ENCODE measurements at regions not wholly inside any gene's neighbourhood (a gene's known extent, or its start where the extent isn't known, plus 50 kb on each side); places are given as distances from the start of the nearest gene placed in this dataset.

DNA sequence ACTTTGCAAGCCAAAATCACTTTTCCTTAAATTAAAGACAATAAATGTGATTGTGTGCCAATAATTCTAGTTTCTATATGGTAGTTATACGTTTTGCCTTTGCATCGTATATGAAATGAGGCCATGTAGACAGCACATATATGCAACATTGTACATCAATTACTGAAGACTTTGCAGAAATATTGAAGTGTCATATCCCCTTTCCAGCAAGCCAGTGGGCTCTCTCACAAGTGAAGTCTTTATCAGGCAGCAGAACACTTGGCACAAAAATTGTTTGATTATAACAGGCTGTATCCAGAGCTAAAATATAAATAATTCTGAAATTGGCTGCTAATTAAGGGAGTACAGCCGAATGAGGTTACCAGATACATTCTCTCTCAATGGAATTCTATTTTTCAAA is 588.6 kb upstream of the SEMA3D start:
- no peak for DNase-seq

GRCh38 chr7:85774986-85775385 is 588.1 kb upstream of the SEMA3D start:
- DNase-seq: no peak

DNA sequence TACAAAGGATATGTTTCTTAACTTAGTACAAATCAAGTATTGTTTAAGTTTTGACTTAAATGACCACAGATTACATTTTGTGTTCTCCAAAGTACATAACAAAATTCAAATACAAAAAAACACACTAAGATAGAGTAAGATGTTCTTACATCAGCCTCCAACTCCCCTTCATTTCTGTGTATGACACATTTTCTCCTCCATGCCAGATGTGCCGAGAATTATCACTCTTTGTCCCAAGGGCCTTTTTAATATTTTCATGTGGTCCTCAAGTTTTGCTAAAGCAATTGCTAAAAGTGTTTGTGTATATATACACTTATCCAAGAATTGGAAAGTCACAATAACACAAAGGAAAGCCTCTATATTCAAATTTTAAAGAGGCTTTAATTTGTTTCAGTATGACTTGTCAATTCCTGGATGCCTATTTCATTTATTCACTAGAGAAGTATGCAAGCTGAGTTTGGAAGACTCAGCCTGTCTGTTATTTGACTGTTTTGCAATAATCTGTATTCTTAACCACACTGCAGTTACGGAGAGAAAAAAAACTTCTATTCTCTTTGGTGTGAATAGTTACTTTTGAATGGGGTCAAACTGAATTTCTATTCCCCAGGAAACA is 586.4 kb upstream of the SEMA3D start:
- DNase-seq: no peak

DNA sequence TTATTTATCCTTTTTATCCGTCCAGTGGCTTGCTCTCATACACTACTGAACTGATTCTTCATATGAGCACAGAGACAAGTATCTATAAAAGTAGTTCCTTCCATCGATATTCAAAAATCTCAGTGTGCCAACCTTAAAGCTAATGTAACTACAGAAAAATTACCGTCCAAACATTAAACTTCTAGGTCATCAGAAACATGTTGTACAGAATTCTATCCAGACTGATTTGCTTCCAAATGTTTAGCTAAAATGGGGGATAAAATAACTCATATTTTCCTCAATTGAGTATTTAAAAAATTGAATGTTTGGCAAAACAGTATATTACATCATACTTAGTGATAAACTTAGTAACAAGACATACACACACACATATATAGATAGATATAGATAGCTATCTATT is 584.7 kb upstream of the SEMA3D start:
- no peak for DNase-seq

DNA sequence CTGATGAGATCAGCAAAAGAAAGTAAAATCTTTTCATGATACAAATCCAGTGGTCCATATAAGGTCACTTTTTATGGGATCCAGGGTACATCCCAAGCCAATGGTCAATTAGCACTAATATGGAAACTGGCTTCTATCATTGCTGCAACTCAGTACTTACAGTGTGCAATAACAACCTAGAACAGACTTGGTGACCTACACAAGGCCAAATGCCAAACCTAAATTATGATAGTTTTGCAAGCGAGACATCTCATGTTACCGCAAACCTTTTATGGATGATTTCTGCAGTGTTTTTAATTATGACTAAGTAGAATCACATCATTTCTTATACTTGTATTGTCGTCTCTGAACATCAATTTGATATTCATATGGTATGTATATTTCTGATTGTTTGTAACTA is 583.5 kb upstream of the SEMA3D start:
- DNase-seq: no peak

- no peak for DNase-seq
Measured at GRCh38 chr7:85765698-85766298, 578.9 kb upstream of the SEMA3D start.

DNA sequence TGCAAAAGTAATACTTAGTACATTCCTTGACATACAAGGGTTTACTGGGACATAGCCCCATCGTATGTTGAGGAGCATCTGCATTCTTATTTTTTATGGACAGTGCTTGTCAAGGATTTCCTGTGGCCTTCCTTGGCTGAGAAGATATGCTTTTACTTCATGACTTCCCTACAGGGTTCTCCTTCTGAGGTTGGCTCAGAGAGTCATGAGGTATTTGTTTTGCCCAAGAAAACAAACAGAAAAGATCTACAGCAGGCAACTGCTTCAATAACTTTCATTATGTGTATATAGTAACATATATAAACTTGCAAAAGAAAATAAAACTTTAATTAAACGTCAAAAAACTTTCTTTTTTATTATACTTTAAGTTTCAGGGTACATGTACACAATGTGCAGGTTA is 577.2 kb upstream of the SEMA3D start:
- no peak for DNase-seq

DNA sequence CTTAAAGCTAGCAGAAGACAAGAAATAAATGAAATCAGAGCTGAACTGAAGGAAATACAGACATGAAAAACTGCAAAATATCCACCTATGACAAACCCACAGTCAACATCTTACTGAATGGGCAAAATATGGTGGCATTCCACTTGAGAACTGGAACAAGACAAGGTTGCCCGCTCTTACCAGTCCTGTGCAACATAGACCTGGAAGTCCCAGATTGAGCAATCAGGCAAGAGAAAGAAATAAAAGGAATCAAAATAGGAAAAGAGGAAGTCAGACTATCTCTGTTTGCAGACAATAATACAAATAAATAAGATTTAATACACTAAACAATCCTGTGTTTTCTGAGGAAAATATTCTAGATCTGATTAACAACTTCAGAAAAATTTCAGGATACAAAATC is 570.5 kb upstream of the SEMA3D start:
- DNase-seq: no peak

GRCh38 chr7:85750454-85750949 is 563.6 kb upstream of the SEMA3D start:
- DNase-seq: peak in 2 of 14 donors; percentile 4 to 8

DNA sequence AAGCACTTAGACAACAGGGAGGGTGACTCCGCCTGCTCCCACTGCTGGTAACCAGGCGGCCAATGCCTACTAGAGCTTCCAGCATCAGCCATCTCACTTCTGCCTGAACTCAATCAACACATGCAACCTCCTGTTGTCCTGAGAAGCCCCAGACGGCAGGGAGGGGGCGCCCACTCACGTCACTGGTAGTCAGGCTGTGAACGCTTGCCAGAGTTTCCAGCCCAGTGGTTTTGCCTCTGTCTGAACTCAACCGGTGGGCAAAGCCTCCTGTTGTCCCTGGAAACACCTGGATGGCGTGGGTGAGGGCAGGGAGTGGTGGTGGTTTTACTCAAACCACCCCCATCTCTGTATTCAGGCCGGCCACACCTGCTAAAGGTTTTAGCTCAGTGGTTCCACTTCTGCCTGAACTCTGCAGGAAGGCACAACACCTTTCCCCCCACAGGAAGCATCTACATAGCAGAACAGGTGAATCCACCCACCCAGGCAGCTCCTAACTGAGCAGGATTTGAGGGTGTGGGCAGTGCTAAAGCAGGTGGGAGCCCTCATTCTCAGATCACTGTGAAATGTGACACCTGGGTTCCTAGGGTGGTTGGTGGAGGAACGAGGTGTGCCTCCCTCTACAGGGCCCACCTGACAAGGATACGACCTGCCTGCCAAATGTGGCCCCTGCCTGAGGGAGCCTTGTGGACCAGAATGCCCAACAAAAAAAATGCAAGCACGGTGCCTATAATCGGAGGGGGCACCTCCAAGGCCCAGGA is 563.0 kb upstream of the SEMA3D start:
- no peak for DNase-seq

GRCh38 chr7:85748861-85749260 is 562.0 kb upstream of the SEMA3D start:
- no peak for DNase-seq

GRCh38 chr7:85737426-85737825 is 550.6 kb upstream of the SEMA3D start:
- no peak for DNase-seq

GRCh38 chr7:85736085-85736484 is 549.2 kb upstream of the SEMA3D start:
- no peak for DNase-seq

DNA sequence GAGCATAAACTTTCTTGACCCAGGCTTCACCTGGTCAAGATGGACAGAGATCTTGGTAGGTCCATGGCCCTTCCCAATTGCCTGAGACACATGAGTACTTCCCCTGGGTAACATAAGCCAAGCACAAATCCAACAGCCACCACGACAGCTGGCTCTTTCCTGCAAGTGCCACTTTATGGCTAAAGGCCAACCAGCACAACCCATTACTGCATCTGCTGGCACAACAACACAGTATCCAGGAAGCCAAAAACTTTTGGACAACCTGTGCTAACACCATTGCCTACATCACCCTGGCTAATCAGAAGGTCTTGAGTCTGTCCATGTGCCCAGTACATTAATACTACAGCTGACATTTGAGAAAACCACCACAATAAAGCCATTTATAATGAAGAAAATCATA is 548.0 kb upstream of the SEMA3D start:
- DNase-seq: no peak

- no peak for DNase-seq
Measured at GRCh38 chr7:85733169-85733915, 546.5 kb upstream of the SEMA3D start.

- DNase-seq: peak in 1 of 14 donors; percentile 2
Measured at GRCh38 chr7:85730012-85730411, 543.2 kb upstream of the SEMA3D start.

DNA sequence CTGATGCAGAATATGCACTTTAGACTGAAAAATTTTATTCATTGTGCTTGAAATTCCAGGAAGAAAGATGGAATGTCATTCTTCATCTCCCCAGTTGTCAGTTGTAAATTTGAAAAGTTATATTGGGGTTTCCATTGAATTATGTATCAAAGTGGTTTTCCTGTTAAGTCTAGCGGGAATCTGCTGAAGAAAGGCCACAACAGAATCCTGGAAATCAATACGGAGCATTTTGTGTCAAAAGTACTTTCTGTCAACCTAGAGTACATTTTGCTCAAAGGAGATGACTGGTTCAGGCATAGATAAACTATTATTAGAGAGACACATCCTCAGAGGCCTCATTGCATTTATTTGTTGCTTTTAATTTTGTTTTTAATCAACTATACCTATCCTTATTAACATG is 538.2 kb upstream of the SEMA3D start:
- DNase-seq: no peak

DNA sequence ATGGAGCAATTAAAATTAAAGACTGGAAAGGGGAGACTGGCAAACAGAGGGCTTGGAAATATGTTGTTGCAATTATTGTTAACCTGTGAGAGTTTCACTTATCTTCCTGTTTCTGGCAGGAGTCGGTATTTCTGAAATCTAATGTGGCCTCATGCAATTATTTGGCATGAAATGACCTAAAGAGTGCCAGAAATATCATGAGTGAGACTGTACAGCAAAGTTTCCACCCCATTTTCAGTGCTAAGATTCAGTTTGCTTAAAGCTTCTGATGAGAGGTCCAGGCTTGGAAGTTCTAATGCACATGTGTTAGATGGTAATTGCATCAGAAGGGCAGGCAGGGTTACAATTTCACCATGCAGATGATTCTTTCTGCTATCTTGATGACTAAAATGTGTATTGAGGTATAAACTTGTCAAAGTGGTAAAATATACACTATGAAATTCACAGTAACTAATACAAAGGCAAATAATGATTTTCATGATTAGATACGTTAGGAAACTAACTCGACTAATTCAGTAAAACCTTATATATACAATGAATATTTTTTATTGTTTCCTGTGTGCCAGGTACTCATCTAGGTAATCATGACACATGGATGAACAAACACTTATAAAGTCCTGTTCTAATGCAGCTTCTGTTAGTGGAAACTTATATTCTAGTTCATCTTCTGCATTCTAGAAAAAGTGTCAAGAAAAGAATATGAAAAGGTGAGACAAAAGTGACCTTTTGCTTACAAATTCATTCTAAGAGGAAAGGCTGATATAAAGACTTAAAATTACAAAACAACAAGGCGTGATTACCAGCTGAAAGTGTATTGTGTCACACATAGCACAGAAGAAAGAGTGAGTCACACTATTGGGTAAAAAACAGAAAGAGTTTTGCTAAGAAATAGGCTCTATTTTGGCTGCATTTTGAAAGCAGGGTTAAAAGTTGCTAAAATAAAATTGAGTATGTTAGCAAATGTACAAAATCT is 533.4 kb upstream of the SEMA3D start:
- DNase-seq: no peak

DNA sequence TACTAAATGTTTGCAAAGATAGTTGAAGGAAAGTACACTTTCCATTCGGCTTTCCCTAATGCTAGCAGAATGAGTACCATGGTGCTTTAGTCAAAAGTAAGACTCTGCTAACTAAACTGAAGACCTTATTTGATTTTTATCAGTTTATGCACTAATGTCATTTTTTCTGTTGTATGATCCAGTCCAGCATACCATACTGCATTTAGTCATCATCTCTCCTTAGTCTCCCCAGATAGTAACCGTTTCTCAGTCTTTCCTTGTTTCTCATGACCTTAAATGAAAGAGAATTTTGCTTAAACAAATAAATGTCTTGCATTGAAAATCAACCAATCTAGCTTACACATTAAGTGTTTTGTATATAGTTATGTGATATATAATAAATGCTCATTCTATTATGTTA is 529.5 kb upstream of the SEMA3D start:
- DNase-seq: no peak

DNA sequence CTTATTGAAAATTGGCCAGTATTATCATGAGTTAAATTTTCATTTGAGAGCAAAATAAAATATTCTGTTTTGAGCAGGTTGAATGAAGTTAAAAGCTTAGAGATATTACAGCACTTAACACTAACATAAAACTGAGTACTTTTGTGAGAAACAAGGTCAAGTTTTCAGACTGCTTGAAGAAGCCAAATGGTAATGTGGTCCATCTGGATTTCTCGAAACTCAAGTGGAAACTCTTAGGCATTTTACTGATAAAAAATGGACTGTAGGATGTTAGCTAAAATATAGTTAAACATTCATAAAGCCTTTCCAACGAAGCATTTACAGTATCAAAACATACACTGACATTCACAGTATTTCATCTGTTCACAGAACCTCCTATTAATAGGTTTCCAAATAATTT is 528.1 kb upstream of the SEMA3D start:
- no peak for DNase-seq

- no peak for DNase-seq
Measured at GRCh38 chr7:85714043-85714578, 527.3 kb upstream of the SEMA3D start.

DNA sequence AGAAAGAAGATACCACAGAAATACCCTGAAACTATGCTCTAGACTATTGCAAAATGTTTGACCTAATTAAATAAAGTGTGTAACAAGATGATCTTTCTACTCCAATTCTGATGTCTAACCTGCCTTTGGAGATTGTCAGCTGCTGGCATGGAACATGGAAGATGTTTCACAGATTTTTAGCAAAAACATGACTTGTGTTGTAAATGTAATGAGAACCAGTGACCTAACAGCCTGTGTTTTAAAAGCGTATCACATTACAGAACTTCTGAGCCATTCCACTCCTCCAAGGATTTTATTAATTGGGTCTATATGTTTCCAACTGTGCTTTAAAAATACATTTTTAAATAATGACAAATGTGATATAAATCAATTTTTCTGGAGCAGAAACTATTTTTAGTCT is 526.3 kb upstream of the SEMA3D start:
- no peak for DNase-seq

All from C1 segment of cervical spinal cord (tissue), 14 donors.